Left renal pelvis (tissue), 4 donors: ENCODE measurements at regions not wholly inside any gene's neighbourhood (a gene's known extent, or its start where the extent isn't known, plus 50 kb on each side); places are given as distances from the start of the nearest gene placed in this dataset.

Experiments used
- DNase-seq, 4 donors: peaks; one replicate each; pipeline ENCODE4 v3.0.0-alpha.2; 2013; ENCODE audit warnings: low read depth in 4 of 4, low spot score in 3 of 4

- no peak for DNase-seq
These were observed 425.5 kb upstream of the DAB2 start for GRCh38 chr5:39850291-39850690.

DNA sequence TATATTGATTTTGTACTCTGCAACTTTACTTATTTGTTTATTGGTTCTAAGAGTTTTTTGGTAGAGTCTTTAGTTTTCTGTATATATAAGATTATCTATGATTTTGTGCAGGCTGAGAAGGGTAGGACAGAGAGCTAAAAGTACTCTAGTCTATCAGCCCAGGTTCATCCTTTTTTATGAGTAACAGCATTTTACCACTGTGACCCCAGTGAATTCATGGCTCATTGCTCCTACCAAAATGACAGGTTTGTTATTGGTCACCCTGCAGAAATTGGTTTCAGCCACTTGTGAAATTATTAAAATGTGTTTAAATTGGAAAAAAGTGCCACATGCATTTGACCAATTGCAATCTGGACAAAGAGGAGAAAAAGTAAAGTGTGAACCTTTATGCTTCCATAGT is 421.4 kb upstream of the DAB2 start:
- DNase-seq, result no peak

GRCh38 chr5:39843767-39844166 is 419.0 kb upstream of the DAB2 start:
- no peak for DNase-seq

DNA sequence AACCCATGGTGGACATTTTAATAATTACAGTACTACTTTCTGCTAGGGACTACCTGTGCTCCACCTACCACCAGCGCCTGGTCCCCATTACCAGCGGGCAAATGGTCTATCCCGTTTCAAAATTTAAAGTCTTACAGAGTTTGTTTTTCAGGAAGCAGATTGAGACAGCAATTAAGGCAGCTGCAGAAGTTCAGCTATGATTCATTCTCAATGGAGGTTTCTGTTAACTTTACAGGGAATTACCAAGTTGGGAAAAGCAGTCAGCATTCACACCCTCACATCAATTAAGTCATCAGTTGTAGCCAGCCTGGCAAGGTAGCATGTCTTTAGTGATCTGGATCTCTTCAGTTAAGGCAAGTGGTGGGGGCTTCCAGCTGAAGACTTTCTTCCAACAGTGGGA is 410.6 kb upstream of the DAB2 start:
- no peak for DNase-seq

- DNase-seq, result no peak
These were observed 404.7 kb upstream of the DAB2 start for GRCh38 chr5:39829441-39829840.

DNA sequence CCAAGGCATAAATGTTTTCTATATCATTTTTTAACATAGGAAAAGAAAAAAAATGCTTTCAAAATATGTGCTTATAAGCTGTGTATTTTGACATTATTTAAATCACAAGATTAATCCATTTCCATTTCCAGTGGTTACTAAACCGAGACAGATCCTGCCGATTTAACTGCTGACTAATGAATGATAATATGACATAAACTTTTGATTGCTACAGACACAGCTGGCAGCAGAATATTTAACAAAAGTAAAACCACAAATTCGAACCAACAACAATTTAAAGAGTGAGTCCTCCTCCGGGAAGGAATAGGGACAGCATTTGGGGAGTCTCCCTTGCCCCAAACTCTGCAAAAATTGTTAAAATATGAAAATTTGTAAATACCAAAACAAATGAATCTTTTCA is 401.3 kb upstream of the DAB2 start:
- DNase-seq, result no peak

DNA sequence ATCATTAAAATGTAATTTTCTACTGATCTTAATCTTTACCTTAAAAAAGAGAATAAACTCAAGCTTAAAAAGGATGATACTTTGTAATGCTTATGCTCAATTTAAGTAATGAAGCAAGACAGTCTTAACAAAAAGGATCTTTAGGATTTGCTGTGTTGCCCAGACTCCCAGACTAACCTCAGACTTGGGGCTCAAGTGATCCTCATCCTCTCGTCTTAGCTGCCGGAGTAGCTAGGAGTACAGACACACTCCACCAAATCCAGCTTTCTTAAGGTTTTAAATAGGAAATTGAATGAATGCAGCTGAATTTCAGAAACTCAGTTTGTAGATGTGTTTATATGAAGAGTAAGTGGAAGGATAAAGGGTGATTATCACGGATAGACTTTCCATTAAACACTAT is 400.5 kb upstream of the DAB2 start:
- DNase-seq, result no peak

GRCh38 chr5:39822020-39822419 is 397.2 kb upstream of the DAB2 start:
- DNase-seq, result no peak

- no peak for DNase-seq
These were observed 392.1 kb upstream of the DAB2 start for GRCh38 chr5:39816866-39817265.

GRCh38 chr5:39816156-39816845 is 391.5 kb upstream of the DAB2 start:
- DNase-seq, result no peak

DNA sequence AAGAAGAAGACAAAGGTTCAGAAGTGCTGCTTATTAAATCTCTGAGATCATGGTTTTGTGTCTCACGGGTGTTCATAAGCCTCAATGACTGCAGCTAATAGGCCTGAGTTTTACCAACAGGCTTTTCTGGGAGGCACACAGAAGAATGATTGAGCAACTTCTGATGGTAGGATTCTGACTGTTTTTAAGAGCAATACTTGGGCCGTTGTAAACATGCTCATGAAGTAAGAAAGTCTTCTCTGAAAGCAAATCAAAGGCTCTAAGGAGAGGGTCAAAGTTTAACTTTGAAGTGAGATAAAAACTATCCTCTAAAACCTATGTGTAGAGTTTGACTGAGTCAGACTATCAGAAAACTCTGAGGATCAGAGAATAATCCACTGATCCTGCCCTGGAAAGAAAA is 390.9 kb upstream of the DAB2 start:
- DNase-seq, result no peak

GRCh38 chr5:39811381-39811780 is 386.6 kb upstream of the DAB2 start:
- no peak for DNase-seq

- no peak for DNase-seq
These were observed 383.9 kb upstream of the DAB2 start for GRCh38 chr5:39808656-39809055.

DNA sequence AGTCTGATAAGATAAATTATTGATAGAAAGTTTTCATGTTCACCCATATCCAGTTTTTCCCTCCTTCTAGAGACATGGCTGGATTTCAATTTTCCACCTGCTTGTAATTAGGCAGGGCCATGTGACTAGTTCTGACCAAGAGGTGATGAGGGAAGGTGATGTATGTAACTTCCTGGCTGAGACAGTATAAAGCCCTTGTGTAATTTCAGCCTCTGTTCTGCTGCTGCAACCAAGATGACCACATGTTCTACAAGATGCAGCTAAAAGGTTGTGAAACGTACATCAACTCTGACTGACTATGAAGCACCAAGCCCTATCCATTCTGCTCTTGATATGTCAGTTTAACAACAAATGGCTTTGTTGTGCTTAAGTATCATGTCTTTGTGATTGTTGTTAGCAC is 376.5 kb upstream of the DAB2 start:
- DNase-seq, result no peak

GRCh38 chr5:39800042-39800601 is 375.3 kb upstream of the DAB2 start:
- no peak for DNase-seq

- no peak for DNase-seq
These were observed 374.5 kb upstream of the DAB2 start for GRCh38 chr5:39799242-39799641.

GRCh38 chr5:39794513-39795210 is 369.9 kb upstream of the DAB2 start:
- no peak for DNase-seq

DNA sequence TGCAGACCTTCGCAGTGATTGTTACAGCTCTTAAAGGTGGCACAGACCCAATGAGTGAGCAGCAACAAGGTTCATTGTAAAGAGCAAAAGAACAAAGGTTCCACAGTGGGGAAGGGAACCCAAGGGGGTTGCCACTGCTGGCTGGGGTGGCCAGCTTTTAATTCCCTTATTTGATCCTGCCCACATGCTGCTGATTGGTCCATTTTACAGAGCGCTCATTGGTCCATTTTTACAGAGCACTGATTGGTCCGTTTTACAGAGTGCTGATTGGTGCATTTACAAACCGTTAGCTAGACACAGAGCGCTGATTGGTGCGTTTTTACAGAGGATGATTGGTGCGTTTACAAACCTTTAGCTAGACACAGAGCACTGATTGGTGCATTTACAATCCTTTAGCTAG is 360.6 kb upstream of the DAB2 start:
- DNase-seq, result no peak

DNA sequence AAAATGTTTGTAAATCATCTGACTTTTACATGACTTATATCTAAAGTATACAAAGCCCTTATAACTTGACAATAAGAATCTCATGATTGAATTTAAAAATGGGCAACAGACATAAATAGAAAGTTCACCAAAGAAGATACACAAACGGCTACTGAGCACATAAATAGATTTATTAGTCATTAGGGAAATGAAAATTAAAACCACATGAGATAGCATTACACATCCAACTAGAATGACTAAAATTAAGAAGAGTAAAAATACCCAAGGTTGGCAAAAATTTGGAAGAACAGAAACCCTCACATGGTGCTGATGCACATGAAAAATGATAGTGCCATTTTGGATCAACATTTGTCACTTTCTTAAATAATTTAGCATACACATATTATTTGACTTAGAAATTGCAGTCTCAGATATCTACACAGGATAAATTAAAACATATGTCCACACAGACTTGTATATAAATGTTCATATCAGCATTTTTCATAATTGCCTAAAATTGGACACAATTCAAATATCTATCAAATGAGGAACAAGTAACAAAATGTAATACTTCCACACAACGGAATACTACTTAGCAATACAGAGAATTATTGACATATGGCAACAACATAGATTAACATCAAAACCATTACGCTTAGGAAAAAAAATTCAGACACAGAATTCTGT is 359.1 kb upstream of the DAB2 start:
- no peak for DNase-seq

DNA sequence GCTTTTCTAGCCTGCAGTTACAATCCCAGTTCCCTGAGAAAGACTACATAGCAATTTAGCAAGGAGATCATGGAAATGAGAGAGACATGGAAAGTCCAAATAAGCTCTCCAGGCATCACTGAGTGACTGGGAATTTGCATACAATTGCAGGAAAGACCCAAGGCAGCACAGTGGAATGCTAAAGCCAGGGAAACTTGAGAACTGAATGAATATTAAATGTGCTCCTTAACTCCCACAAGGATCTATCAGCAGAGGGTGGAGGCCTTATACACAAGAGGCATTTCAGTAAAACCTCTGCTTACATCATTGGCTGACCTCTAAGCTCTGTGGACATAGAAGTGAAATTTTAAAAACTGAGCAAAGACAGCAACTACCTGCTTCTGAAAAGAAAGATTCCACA is 355.6 kb upstream of the DAB2 start:
- no peak for DNase-seq

DNA sequence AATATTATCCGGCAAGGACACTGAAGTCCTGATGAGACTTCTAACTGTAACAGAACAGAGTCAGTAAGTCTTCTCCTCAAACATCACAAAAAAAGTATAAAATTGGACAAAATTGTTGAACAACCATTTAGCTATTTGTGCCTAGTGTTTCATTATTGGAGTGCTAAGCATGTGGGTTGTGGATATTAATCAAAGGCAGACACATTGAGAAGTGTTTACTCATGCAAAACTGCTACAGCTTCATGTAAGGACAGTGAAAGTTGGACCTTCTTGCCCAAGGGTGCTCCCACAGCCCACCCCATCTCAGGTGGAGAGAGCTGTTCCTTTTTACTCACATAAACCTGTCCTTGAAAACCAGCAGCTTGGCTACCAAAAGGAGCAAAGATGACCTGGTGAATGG is 355.1 kb upstream of the DAB2 start:
- no peak for DNase-seq
